H1 (cell line): ENCODE measurements at regions not wholly inside any gene's neighbourhood (a gene's known extent, or its start where the extent isn't known, plus 50 kb on each side); places are given as distances from the start of the nearest gene placed in this dataset.

Experiments
- BRCA1 ChIP-seq: IDR thresholded peaks from 2 replicates; pipeline ENCODE4 v1.6.1; 2012; ENCODE audit warnings: low read depth, low read length, improper control_type of control experiment
- EP300 ChIP-seq, 2 experiments: IDR thresholded peaks; 1 replicate in 1 of 2; 2 replicates in 1 of 2; pipeline ENCODE4 v1.6.1; 2011 to 2012; ENCODE audit warnings: low read depth in 2 of 2, low read length in 2 of 2, mild to moderate bottlenecking in 2 of 2, borderline replicate concordance in 1 of 2, inconsistent platforms in 1 of 2, moderate library complexity in 1 of 2
- RNF2 ChIP-seq: fragments of 200-900, 300-1000 bp; sonication (generic); IDR thresholded peaks from 2 replicates; pipeline ENCODE4 v1.7.1; 2016; ENCODE audit warnings: borderline replicate concordance, low read depth, mild to moderate bottlenecking, antibody characterized with exemption, low read length; ENCODE audit not compliant: poor library complexity, severe bottlenecking; ENCODE audit errors: missing control alignments
- TAF1 ChIP-seq: IDR thresholded peaks from 2 replicates; pipeline ENCODE4 v1.6.1; 2011; ENCODE audit warnings: mild to moderate bottlenecking, low read depth, low read length
- TF ChIP-seq, protein P1 (sequence below): IDR thresholded peaks from 2 replicates; pipeline ENCODE4 v1.6.1; 2012; ENCODE audit warnings: low read length, inconsistent platforms
- TF ChIP-seq, protein P2 (sequence below), 3 experiments: IDR thresholded peaks; 1 replicate in 2 of 3; 2 replicates in 1 of 3; pipeline versions ENCODE4 v1.5.1 to v1.6.1; 2011; ENCODE audit warnings: low read length in 3 of 3, mild to moderate bottlenecking in 3 of 3, inconsistent platforms in 2 of 3, low read depth in 1 of 3, moderate library complexity in 1 of 3; ENCODE audit not compliant: insufficient read depth in 1 of 3; ENCODE audit errors: control extremely low read depth in 1 of 3

DNA sequence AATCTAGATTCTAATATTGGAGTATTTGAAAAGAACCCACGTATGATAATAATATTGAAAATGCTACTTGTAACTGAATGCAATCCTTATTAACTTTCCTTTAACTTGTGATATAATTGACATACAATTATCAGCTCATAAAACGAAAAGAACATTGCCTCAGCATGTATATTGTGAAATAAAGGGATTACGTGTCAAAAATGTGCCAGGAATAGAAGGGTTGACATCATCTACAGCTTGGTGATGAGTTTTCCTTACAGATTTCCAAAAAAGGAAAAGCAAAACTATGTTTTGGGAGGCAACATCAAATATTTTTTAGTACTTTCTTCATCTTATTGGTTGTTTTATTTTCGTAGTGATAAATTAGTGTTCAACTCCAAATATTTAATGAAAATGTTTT is 266.0 kb upstream of the PTGER4 start:
- TF ChIP-seq, protein P1, sequence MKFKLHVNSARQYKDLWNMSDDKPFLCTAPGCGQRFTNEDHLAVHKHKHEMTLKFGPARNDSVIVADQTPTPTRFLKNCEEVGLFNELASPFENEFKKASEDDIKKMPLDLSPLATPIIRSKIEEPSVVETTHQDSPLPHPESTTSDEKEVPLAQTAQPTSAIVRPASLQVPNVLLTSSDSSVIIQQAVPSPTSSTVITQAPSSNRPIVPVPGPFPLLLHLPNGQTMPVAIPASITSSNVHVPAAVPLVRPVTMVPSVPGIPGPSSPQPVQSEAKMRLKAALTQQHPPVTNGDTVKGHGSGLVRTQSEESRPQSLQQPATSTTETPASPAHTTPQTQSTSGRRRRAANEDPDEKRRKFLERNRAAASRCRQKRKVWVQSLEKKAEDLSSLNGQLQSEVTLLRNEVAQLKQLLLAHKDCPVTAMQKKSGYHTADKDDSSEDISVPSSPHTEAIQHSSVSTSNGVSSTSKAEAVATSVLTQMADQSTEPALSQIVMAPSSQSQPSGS: no peak
- TF ChIP-seq, protein P2, sequence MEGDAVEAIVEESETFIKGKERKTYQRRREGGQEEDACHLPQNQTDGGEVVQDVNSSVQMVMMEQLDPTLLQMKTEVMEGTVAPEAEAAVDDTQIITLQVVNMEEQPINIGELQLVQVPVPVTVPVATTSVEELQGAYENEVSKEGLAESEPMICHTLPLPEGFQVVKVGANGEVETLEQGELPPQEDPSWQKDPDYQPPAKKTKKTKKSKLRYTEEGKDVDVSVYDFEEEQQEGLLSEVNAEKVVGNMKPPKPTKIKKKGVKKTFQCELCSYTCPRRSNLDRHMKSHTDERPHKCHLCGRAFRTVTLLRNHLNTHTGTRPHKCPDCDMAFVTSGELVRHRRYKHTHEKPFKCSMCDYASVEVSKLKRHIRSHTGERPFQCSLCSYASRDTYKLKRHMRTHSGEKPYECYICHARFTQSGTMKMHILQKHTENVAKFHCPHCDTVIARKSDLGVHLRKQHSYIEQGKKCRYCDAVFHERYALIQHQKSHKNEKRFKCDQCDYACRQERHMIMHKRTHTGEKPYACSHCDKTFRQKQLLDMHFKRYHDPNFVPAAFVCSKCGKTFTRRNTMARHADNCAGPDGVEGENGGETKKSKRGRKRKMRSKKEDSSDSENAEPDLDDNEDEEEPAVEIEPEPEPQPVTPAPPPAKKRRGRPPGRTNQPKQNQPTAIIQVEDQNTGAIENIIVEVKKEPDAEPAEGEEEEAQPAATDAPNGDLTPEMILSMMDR (IDR thresholded peaks at IDR 0.05; ENCODE audit: control extremely low read depth in 1 of 3, insufficient read depth in 1 of 3, low read depth in 1 of 3, low read length in 3 of 3): no peak
- no peak for TF ChIP-seq RNF2
- no peak for TF ChIP-seq BRCA1
- TF ChIP-seq EP300 (IDR thresholded peaks at IDR 0.05; ENCODE audit: borderline replicate concordance in 1 of 2, low read depth in 2 of 2, low read length in 2 of 2): no peak
- TF ChIP-seq TAF1: no peak
